MM.1S (cell line): ENCODE measurements at regions not wholly inside any gene's neighbourhood (a gene's known extent, or its start where the extent isn't known, plus 50 kb on each side); places are given as distances from the start of the nearest gene placed in this dataset.

Source experiments
- DNase-seq: peaks from one replicate; pipeline ENCODE4 v3.0.0-alpha.2; 2015
- H2AFZ ChIP-seq: fragments of 300-600 bp; sonication (generic); 2 replicates; pipeline ENCODE4 v1.6.0; 2016; ENCODE audit warnings: antibody characterized with exemption, low read length
- H3F3A ChIP-seq: fragments of 300-600 bp; sonication (generic); 2 replicates; pipeline ENCODE4 v1.6.1; 2016; ENCODE audit warnings: mild to moderate bottlenecking, antibody characterized with exemption, low read length, moderate library complexity, mixed read lengths; ENCODE audit not compliant: insufficient read depth
- H3K27ac ChIP-seq: fragments of 300-600 bp; sonication (generic); 2 replicates; pipeline ENCODE4 v1.5.1; 2016; ENCODE audit warnings: mild to moderate bottlenecking, low read length
- H3K27me3 ChIP-seq: fragments of 300-600 bp; sonication (generic); replicated peaks from 2 replicates; pipeline ENCODE4 v1.6.0; 2016; ENCODE audit warnings: low read length; ENCODE audit not compliant: insufficient read depth
- H3K36me3 ChIP-seq: fragments of 300-600 bp; sonication (generic); replicated peaks from 2 replicates; pipeline ENCODE4 v1.6.1; 2016; ENCODE audit warnings: mild to moderate bottlenecking, low read length, mixed read lengths; ENCODE audit not compliant: insufficient read depth
- H3K4me1 ChIP-seq: fragments of 300-600 bp; sonication (generic); 2 replicates; pipeline ENCODE4 v1.6.1; 2016; ENCODE audit warnings: low read length, mixed read lengths
- H3K4me2 ChIP-seq: fragments of 300-600 bp; sonication (generic); 2 replicates; pipeline ENCODE4 v1.6.0; 2016; ENCODE audit warnings: low read depth, low read length
- H3K4me3 ChIP-seq: fragments of 300-600 bp; sonication (generic); 2 replicates; pipeline ENCODE4 v1.5.1; 2016; ENCODE audit warnings: low read length, mixed read lengths
- H3K79me2 ChIP-seq: fragments of 300-600 bp; sonication (generic); 2 replicates; pipeline ENCODE4 v1.6.1; 2016; ENCODE audit warnings: mixed run types, low read length, mixed read lengths
- H3K9ac ChIP-seq: fragments of 300-600 bp; sonication (generic); 2 replicates; pipeline ENCODE4 v1.6.1; 2016; ENCODE audit warnings: low read length, mixed read lengths
- H3K9me2 ChIP-seq: fragments of 300-600 bp; sonication (generic); replicated peaks from 2 replicates; pipeline ENCODE4 v1.6.1; 2016; ENCODE audit warnings: mild to moderate bottlenecking, low read length, mixed read lengths; ENCODE audit not compliant: insufficient read depth
- H3K9me3 ChIP-seq: fragments of 300-600 bp; sonication (generic); replicated peaks from 2 replicates; pipeline ENCODE4 v1.6.1; 2016; ENCODE audit warnings: mild to moderate bottlenecking, low read length, mixed read lengths; ENCODE audit not compliant: insufficient read depth
- H4K20me1 ChIP-seq: fragments of 300-600 bp; sonication (generic); 2 replicates; pipeline ENCODE4 v1.6.1; 2016; ENCODE audit warnings: mild to moderate bottlenecking, low read length, moderate library complexity, mixed read lengths; ENCODE audit not compliant: insufficient read depth
- EZH2 ChIP-seq: fragments of 300-600 bp; sonication (generic); optimal IDR thresholded peaks from 2 replicates; pipeline ENCODE3; 2017; ENCODE audit warnings: low read depth, mild to moderate bottlenecking, antibody characterized with exemption, low read length, mixed read lengths
- EZH2phosphoT487 ChIP-seq: fragments of 300-600 bp; sonication (generic); IDR thresholded peaks from 2 replicates; pipeline ENCODE4 v1.6.1; 2018; ENCODE audit warnings: antibody characterized with exemption, low read length
- TF ChIP-seq, protein P1 (sequence below): fragments of 300-600 bp; sonication (generic); IDR thresholded peaks from 2 replicates; pipeline ENCODE4 v1.5.1; 2016; ENCODE audit warnings: antibody characterized with exemption, low read length, mixed read lengths

DNA sequence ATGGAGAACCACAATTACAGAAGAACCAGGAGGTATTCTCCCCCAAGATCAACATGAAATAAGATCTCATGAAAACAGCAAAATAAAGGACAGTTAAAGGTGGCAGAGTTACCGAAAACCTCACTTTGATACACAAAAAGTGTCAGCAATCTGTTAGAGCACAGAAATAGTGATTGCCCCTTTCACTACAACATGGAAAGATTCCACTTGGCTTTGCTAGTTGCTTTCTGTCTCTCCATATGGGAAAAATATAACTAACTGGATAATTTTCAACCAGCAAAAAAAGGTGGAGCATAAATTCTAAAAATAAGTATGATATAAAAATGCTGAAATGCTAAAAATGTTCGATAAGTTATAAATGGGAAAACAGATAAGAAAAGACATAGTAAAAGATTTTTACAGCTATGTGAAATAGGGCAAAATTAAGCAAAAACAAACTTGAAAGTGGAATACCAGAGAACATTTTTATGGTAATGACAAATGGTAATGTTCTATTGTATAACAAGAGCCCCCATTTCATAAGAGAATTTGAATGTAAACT is 90.2 kb downstream of the GPR85 start:
- Histone ChIP-seq H3K27me3 (no peaks in the 10 kb centered on the region), H3K27ac (no peak overlapping the region), H3K9me3 (no peaks in the 10 kb centered on the region), H4K20me1 (no peaks in the 10 kb centered on the region), H3K4me1 (no peaks in the 10 kb centered on the region), H3K4me3 (no peak overlapping the region), H2AFZ (no peak overlapping the region), H3K9me2 (no peaks in the 10 kb centered on the region), H3F3A (no peaks in the 10 kb centered on the region), H3K79me2 (no peaks in the 10 kb centered on the region), H3K9ac (no peak overlapping the region), H3K36me3 (no peaks in the 10 kb centered on the region), H3K4me2 (no peak overlapping the region)
- TF ChIP-seq EZH2phosphoT487, result no peak
- no peak for TF ChIP-seq EZH2
- TF ChIP-seq, protein P1, sequence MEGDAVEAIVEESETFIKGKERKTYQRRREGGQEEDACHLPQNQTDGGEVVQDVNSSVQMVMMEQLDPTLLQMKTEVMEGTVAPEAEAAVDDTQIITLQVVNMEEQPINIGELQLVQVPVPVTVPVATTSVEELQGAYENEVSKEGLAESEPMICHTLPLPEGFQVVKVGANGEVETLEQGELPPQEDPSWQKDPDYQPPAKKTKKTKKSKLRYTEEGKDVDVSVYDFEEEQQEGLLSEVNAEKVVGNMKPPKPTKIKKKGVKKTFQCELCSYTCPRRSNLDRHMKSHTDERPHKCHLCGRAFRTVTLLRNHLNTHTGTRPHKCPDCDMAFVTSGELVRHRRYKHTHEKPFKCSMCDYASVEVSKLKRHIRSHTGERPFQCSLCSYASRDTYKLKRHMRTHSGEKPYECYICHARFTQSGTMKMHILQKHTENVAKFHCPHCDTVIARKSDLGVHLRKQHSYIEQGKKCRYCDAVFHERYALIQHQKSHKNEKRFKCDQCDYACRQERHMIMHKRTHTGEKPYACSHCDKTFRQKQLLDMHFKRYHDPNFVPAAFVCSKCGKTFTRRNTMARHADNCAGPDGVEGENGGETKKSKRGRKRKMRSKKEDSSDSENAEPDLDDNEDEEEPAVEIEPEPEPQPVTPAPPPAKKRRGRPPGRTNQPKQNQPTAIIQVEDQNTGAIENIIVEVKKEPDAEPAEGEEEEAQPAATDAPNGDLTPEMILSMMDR, result no peak
- no peak for DNase-seq

DNA sequence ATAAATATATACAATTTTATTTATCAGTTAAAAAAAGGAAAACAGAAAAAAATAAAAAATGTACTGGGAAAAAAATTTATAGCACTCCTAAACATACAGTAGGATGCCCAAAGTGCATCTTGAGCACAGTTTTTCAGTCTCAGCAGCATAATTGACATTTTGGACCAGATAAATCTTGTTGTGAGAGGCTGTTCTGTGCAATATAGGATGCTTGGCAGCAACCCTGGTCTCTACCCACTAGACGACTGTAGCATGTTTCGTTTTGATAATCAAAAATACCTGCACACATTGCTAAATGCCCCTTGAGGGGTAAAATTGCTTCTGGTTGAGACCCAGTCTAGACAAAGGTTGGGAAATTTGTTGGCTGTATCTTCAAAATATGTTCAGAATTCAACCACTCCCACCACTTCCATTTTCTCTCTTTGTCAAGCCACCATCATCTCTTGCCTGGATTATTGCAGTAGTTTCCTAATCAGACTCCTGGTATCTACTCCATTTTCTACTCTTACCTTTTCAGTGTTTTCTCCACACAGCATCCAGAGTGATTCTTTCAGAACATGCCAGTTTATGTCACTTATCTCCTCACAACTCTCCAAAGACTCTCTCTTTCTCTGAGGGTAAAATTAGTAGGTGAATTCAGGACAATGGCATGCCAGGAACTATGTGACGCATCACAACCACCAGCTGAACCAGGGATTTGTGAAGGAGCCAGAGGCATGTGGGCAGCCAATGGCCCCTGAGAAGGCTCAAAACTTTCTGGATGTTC is 91.4 kb downstream of the GPR85 start:
- Histone ChIP-seq H3K79me2 (no peaks in the 10 kb centered on the region), H3K27me3 (no peaks in the 10 kb centered on the region), H3K36me3 (no peaks in the 10 kb centered on the region), H3K9ac (no peak overlapping the region), H2AFZ (no peak overlapping the region; the same call in 1 of the 2 replicates), H4K20me1 (no peaks in the 10 kb centered on the region), H3K4me3 (no peak overlapping the region), H3K4me1 (no peaks in the 10 kb centered on the region), H3F3A (no peaks in the 10 kb centered on the region), H3K4me2 (no peak overlapping the region), H3K9me2 (no peaks in the 10 kb centered on the region), H3K9me3 (no peaks in the 10 kb centered on the region), H3K27ac (no peak overlapping the region)
- no peak for DNase-seq
- TF ChIP-seq EZH2phosphoT487 (no peak), EZH2 (no peak)
- TF ChIP-seq, protein P1, result no peak

DNA sequence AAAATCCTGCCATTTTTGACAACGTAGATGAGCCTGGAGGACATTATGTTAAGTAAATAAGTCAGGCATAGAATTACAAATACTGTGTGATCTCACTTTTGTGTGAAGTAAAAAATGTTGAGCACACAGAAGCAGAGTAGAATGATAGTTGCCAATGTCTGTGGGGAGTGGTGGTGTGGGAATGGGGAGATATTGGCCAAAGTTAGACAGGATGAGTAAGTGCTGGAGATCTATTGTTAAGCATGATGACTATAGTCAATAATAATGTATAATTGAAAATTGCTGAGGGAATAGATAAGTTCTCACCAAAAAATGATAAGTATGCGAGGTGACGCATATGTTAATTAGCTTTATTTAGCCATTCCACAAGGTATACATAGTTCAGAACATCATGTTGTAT is 92.0 kb downstream of the GPR85 start:
- Histone ChIP-seq H3K36me3 (no peaks in the 10 kb centered on the region), H3K4me3 (no peak overlapping the region), H3K27ac (no peak overlapping the region), H3K9ac (no peak overlapping the region), H3K4me2 (no peak overlapping the region), H3F3A (no peaks in the 10 kb centered on the region), H3K27me3 (no peaks in the 10 kb centered on the region), H3K79me2 (no peaks in the 10 kb centered on the region), H3K4me1 (no peaks in the 10 kb centered on the region), H2AFZ (no peak overlapping the region), H3K9me2 (no peaks in the 10 kb centered on the region), H3K9me3 (no peaks in the 10 kb centered on the region), H4K20me1 (no peaks in the 10 kb centered on the region)
- TF ChIP-seq, protein P1, result no peak
- no peak for TF ChIP-seq EZH2
- no peak for DNase-seq
